GM19467 (cell line): ENCODE measurements at regions not wholly inside any gene's neighbourhood (a gene's known extent, or its start where the extent isn't known, plus 50 kb on each side); places are given as distances from the start of the nearest gene placed in this dataset.

Experiments used
- ATAC-seq: cut with Tn5 transposase; IDR thresholded peaks from one replicate; pipeline ENCODE4 v1.9.1; 2021; ENCODE audit warnings: mild to moderate bottlenecking, moderate library complexity; ENCODE audit not compliant: unreplicated experiment

GRCh38 chr19:30151081-30151480 lies 209.0 kb downstream of the URI1 start:
- no peak for ATAC-seq

GRCh38 chr19:30152510-30153291 lies 210.7 kb downstream of the URI1 start:
- no peak for ATAC-seq

DNA sequence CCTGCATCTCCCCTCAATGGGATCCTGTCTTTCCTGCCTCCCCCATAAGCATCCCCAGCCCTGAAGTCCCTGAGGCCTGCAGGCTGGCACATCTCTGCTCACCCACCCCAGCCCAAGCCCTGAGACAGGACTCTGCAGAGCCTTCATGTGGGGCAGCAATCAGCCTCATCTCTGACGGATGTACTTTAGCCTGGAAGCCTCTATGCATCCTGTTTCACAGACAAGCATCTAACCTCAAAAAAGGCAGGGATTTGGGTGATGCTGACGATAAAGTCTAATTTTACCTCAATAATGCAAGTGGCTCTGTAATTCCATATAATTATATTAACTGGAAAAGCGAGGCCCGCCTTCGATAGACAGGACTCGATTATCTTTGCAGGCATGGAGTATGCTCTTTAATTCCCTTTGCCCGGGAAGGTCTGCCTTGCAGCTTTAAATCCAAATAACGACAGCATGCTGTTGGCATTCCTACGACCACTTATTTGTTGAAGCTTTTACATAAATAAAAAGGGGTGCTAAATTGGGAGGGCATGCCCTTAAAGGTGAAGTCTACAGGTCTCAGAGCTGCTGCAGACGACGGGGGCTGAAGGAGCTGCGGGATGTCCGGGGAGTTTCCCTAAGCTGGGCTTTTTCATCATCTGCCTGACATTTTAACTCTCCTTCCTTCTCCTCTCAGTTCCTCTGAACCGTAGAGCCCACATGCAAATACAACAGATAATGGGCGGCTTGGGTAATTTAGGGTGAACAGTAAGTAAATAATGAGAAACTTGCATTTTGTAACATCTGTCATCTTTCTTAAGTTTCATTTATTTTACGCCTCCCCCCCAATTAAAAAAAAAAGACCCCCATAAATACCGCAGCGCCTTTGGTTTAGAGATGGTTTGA lies 211.5 kb downstream of the URI1 start:
- ATAC-seq: no peak

DNA sequence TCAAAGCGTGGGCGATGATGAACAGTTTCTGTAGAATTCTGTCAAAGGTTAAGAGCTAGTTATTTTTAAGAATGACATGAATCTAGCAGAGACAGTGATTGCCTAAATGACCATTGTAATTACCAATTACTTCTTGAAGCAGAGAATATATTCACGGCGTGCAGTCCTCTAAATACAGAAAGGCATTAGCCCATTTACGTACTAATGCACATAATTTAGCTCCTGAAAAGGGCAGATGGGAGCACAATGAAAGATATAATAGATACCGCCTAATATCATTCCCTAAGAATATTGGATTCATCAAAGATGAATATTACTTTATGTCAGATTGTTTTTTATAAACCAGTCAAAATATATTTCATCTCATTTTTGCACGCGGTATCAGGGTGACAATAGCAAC lies 212.4 kb downstream of the URI1 start:
- no peak for ATAC-seq

DNA sequence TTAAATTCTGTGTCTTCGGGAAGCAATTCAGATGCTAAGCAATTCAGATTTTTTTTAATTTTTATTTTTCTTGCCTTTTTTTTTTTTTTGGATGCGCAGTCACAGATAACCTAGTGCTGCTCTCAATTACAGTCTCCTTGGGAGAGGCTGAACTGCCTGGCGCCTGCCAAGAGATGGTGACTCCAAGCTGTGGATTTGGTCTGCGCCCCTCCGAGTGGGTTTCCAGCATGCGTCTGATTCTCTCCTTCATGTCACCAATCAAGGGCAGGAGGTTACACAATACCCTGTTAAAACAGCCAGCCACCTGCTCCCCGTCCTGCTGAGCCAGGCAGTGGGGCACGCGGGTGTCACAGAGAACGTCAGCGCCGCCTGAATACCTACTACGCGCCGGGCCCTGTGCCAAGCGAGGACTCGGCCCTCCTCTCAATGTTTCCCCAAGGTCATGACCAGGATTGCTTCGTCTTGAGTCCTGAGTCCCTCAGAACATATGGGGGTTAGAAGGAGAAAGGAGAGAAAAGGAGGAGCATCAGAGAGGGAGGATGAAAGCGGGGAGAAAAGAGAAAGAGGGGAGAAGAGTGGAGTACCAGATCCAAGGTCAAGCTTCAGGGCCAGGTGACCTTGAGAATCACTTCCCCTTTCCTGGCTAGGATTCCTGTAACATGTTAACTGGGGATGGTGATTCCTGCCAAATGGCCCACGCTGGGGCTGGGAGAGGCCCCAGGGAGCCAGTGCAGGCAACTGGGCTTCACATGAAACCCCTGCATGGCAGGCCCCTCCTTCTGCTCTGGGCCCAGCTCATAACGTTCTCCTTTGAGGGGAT lies 213.6 kb downstream of the URI1 start:
- no peak for ATAC-seq

DNA sequence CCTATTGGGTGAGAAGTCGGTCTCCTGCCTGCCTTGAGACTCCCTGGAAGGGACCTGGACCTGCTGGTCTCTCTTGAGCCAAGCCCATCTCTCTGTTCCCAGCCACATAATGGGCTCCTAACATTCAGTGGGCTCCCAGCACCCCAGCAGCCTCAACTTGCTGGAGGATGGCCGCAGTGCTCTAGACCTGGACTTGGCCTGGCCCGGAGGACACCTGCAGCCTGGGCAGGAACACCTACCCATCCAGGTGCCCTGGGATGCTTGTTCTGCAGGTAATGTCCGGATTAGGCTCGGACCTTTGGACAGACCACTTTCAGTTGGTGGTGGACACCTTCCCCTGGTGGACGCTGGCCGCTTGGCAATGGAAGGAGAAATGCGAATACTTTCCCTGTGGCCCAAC lies 214.6 kb downstream of the URI1 start:
- ATAC-seq: no peak

- ATAC-seq: no peak
These were observed 213.9 kb upstream of the ZNF536 start for GRCh38 chr19:30158067-30158892.

- no peak for ATAC-seq
These were observed 213.3 kb upstream of the ZNF536 start for GRCh38 chr19:30158893-30159245.

DNA sequence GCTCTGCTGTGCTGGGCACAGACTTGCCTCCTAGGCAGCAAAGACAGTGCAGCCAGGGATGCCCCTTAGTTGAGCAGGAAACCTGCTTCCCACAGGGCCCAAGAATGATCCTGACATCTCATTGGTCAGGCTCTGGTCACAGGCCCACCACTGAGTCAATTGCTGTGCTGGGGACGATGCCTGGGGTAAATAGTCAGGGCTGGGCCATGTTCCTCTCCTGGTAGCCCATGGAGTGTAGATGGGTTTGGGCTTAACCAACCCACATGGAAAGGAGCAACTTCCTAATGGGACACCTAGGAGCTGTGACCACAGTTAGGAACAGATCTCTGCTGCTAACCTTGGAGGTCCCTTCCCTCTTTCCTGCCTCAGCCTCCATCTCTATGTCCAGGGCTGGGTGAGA lies 212.5 kb upstream of the ZNF536 start:
- ATAC-seq: no peak

GRCh38 chr19:30160426-30160825 lies 211.8 kb upstream of the ZNF536 start:
- ATAC-seq: no peak

- no peak for ATAC-seq
These were observed 211.0 kb upstream of the ZNF536 start for GRCh38 chr19:30161021-30161655.

DNA sequence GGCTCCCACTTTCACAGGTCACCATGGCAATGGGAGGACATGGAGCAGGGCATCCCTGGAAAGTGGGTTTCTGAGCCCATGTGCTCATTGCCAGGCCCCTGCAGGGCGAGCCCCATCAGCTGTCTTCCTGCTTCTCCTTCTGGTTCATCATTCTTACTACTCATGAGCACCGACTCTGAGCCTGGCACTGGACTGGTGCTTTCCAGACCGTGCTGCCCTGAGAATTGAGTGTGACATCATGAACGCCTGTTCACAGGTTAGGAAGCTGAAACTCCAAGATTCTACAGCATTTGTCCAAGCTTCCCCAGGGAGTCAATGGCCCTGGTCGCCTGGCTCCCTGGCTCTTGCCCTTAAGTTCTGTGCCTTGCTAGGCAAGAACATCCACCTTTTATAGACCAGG lies 210.4 kb upstream of the ZNF536 start:
- no peak for ATAC-seq

DNA sequence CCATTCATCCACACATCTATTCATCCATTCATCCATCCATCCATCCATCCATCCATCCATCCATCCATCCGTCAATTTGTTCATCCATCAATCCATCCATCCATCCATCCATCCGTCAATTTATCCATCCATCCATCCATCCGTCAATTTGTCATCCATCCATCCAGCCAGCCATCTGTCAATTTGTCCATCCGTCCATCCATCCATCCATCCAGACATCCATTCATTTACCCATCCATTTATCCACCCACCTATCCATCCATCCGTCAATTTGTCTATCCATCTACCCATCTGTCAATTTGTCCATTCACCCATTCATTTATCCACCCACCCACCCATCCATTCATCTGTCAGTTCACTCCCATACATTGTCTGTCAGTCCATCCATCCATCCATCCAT lies 209.5 kb upstream of the ZNF536 start:
- ATAC-seq: no peak

DNA sequence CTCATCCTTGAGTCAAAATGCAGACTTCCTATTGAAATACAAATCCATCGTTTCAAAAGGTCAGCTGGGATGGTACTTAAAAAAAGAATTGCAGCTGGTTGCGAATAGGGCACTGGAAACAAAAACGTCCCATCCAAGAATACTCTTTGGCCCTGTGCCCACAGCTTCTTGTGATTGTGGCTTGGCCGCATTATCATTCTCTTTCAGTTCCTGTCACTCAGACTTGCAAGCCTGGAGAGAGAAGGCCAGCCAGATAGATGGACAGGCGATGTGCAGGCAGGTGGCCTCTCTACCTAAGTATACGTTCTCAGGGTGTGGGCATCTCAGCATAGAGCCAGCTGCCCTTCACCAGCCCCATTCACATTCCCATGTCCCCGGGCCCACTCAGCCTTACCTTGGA lies 208.5 kb upstream of the ZNF536 start:
- ATAC-seq: no peak

- no peak for ATAC-seq
These were observed 206.9 kb upstream of the ZNF536 start for GRCh38 chr19:30165228-30165813.

- ATAC-seq: no peak
These were observed 204.8 kb upstream of the ZNF536 start for GRCh38 chr19:30167206-30167868.

DNA sequence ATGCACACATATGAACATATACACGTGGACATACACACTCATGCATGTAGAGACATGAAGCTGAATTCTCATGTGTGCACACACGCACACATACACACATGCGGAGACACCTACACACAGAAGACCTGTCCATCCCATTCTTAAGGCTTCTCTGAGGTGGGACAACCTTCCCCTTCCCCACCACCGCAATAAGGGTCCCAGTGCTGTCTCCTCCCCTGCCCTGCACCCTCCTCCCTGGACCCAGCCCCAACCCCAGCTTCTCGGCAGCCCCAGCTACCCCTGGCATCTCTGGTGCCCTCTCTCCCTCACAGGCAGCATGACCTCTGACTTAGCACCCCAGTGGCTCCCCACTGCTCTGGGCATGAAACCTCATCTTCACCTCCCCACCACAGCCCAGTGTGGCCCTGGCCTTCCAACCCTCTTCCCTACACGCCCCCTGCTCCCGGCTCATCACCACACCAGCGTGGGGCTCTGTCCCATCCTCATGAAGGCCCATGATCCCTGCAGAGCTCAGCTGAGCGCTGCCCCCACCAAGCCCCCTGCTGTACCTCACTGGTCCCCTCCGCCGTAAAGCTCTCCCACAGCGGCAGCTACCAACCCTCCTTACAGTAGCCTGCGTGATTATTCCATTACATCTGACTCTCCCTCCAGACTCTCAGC lies 204.1 kb upstream of the ZNF536 start:
- no peak for ATAC-seq

- no peak for ATAC-seq
These were observed 203.4 kb upstream of the ZNF536 start for GRCh38 chr19:30168760-30169159.
